ENCODE measurements at regions not wholly inside any gene's neighbourhood (a gene's known extent, or its start where the extent isn't known, plus 50 kb on each side); places are given as distances from the start of the nearest gene placed in this dataset.

GRCh38 chr16:8278031-8278580 lies 312.2 kb downstream of the TMEM114 start:
- Histone ChIP-seq H3K4me2 (ENCODE audit: control insufficient read depth, extremely low read depth, insufficient read depth, low read depth, low read length) (no peak overlapping the region), H4K20me1 (ENCODE audit: control insufficient read depth, extremely low read depth, insufficient read depth, low read length) (no peaks in the 10 kb centered on the region), H3K27ac (ENCODE audit: control insufficient read depth, insufficient read depth, low read length) (no peak overlapping the region), H3K9me1 (ENCODE audit: control insufficient read depth, extremely low read depth, insufficient read depth, low read length) (no peaks in the 10 kb centered on the region), H3K4me3 (ENCODE audit: control insufficient read depth in 2 of 3, extremely low read depth in 1 of 3, insufficient read depth in 2 of 3, low read depth in 1 of 3, low read length in 3 of 3) (no peak overlapping the region), H3K9me3 (ENCODE audit: control insufficient read depth, low read depth, low read length) (no peaks in the 10 kb centered on the region), H2AFZ (ENCODE audit: control insufficient read depth, low read length) (no peak overlapping the region), H3K36me3 (ENCODE audit: control insufficient read depth in 2 of 2, extremely low read depth in 1 of 2, insufficient read depth in 2 of 2, low read length in 2 of 2) (no peaks in the 10 kb centered on the region), H3K4me1 (ENCODE audit: control insufficient read depth, extremely low read depth, insufficient read depth, low read length) (no peaks in the 10 kb centered on the region), H3K27me3 (ENCODE audit: control insufficient read depth, extremely low read depth, insufficient read depth, low read length) (no peaks in the 10 kb centered on the region), H3K79me2 (ENCODE audit: control insufficient read depth, insufficient read depth, low read length) (no peaks in the 10 kb centered on the region), H3K9ac (ENCODE audit: control insufficient read depth, extremely low read depth, insufficient read depth, low read length) (no peak overlapping the region)
- TF ChIP-seq CTCF (optimal IDR thresholded peaks at IDR 0.05 in 1 of 3, IDR thresholded peaks at IDR 0.05 in 1 of 3, conservative IDR thresholded peaks at IDR 0.05 in 1 of 3; ENCODE audit: extremely low read depth in 1 of 3, insufficient read depth in 2 of 3, low read length in 3 of 3) (no peak), EZH2 (IDR thresholded peaks at IDR 0.05; ENCODE audit: low read length) (no peak)
- dilution Hi-C loops (cut with MboI; ENCODE audit: extremely low pct_ligation_motif_present, low sequenced_read_pairs): no loop called here
- FAIRE-seq: no peak
- no peak for DNase-seq (ENCODE audit: low read depth, low spot score)

- TF ChIP-seq EZH2 (IDR thresholded peaks at IDR 0.05; ENCODE audit: low read length) (no peak), CTCF (optimal IDR thresholded peaks at IDR 0.05 in 1 of 3, IDR thresholded peaks at IDR 0.05 in 1 of 3, conservative IDR thresholded peaks at IDR 0.05 in 1 of 3; ENCODE audit: extremely low read depth in 1 of 3, insufficient read depth in 2 of 3, low read length in 3 of 3) (no peak)
- FAIRE-seq: no peak
Observed at GRCh38 chr16:8271344-8271743, 319.0 kb downstream of the TMEM114 start.

More at GRCh38 chr16:8271344-8271743, 319.0 kb downstream of the TMEM114 start:
- Histone ChIP-seq H3K9me3 (ENCODE audit: control insufficient read depth, low read depth, low read length) (peaks cover 1% of the 10 kb centered on the region), H3K36me3 (ENCODE audit: control insufficient read depth in 2 of 2, extremely low read depth in 1 of 2, insufficient read depth in 2 of 2, low read length in 2 of 2) (no peaks in the 10 kb centered on the region), H3K9ac (ENCODE audit: control insufficient read depth, extremely low read depth, insufficient read depth, low read length) (no peak overlapping the region), H3K4me2 (ENCODE audit: control insufficient read depth, extremely low read depth, insufficient read depth, low read depth, low read length) (no peak overlapping the region), H3K27me3 (ENCODE audit: control insufficient read depth, extremely low read depth, insufficient read depth, low read length) (no peaks in the 10 kb centered on the region), H2AFZ (ENCODE audit: control insufficient read depth, low read length) (no peak overlapping the region), H3K4me1 (ENCODE audit: control insufficient read depth, extremely low read depth, insufficient read depth, low read length) (no peaks in the 10 kb centered on the region), H3K9me1 (ENCODE audit: control insufficient read depth, extremely low read depth, insufficient read depth, low read length) (no peaks in the 10 kb centered on the region), H3K4me3 (ENCODE audit: control insufficient read depth in 2 of 3, extremely low read depth in 1 of 3, insufficient read depth in 2 of 3, low read depth in 1 of 3, low read length in 3 of 3) (no peak overlapping the region), H3K79me2 (ENCODE audit: control insufficient read depth, insufficient read depth, low read length) (no peaks in the 10 kb centered on the region), H4K20me1 (ENCODE audit: control insufficient read depth, extremely low read depth, insufficient read depth, low read length) (no peaks in the 10 kb centered on the region), H3K27ac (ENCODE audit: control insufficient read depth, insufficient read depth, low read length) (no peak overlapping the region)
- DNase-seq (ENCODE audit: low read depth, low spot score): no peak
- dilution Hi-C loops (cut with MboI; ENCODE audit: extremely low pct_ligation_motif_present, low sequenced_read_pairs): no loop called here
